ENCODE measurements at regions not wholly inside any gene's neighbourhood (a gene's known extent, or its start where the extent isn't known, plus 50 kb on each side); places are given as distances from the start of the nearest gene placed in this dataset.

GRCh38 chr5:54703565-54704255, 186.2 kb downstream of the SNX18 start:
- Histone ChIP-seq H3K4me3 (ENCODE audit: low read length) (no peak overlapping the region), H3K9me3 (ENCODE audit: control insufficient read depth, low read length) (no peaks in the 10 kb centered on the region), H3K27me3 (ENCODE audit: control insufficient read depth, insufficient read depth, low read length) (no peaks in the 10 kb centered on the region), H3K9ac (ENCODE audit: low read length) (no peak overlapping the region), H3K4me1 (ENCODE audit: control insufficient read depth, insufficient read depth, low read length) (peaks cover 14% of the 10 kb centered on the region), H3K36me3 (ENCODE audit: control insufficient read depth, insufficient read depth, low read length) (no peaks in the 10 kb centered on the region)

DNA sequence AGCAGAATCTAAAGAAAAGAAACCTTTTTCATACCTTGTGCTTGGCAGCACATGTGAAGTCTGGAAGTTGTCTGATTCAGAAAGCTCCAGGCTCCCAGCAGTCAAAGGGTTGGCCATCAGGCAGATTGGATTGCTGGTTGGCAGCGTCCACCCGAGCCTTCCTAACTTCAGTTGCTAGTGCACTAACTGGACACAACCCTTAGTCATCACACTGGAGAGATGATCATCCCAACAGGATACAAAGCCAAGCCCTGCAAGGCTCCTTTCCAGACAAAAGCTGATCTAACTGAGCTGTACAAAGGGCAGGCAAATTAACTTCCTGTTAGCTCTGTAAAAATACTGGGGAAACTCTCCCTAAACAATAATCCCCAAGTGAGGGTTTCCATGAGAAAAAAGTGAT, 185.6 kb downstream of the SNX18 start:
- Histone ChIP-seq H3K4me3 (ENCODE audit: low read length) (no peak overlapping the region), H3K4me1 (ENCODE audit: control insufficient read depth, insufficient read depth, low read length) (peaks cover 14% of the 10 kb centered on the region), H3K9ac (ENCODE audit: low read length) (no peak overlapping the region), H3K27me3 (ENCODE audit: control insufficient read depth, insufficient read depth, low read length) (no peaks in the 10 kb centered on the region), H3K36me3 (ENCODE audit: control insufficient read depth, insufficient read depth, low read length) (no peaks in the 10 kb centered on the region), H3K9me3 (ENCODE audit: control insufficient read depth, low read length) (no peaks in the 10 kb centered on the region)

GRCh38 chr5:54702470-54702869, 184.9 kb downstream of the SNX18 start:
- H3K36me3 ChIP-seq (ENCODE audit: control insufficient read depth, insufficient read depth, low read length) = no peaks in the 10 kb centered on the region
- no peaks in the 10 kb centered on the region for H3K27me3 ChIP-seq (ENCODE audit: control insufficient read depth, insufficient read depth, low read length)
- no peaks in the 10 kb centered on the region for H3K9me3 ChIP-seq (ENCODE audit: control insufficient read depth, low read length)
- H3K9ac ChIP-seq (ENCODE audit: low read length) = no peak overlapping the region
- peaks cover 14% of the 10 kb centered on the region for H3K4me1 ChIP-seq (ENCODE audit: control insufficient read depth, insufficient read depth, low read length)
- no peak overlapping the region for H3K4me3 ChIP-seq (ENCODE audit: low read length)

DNA sequence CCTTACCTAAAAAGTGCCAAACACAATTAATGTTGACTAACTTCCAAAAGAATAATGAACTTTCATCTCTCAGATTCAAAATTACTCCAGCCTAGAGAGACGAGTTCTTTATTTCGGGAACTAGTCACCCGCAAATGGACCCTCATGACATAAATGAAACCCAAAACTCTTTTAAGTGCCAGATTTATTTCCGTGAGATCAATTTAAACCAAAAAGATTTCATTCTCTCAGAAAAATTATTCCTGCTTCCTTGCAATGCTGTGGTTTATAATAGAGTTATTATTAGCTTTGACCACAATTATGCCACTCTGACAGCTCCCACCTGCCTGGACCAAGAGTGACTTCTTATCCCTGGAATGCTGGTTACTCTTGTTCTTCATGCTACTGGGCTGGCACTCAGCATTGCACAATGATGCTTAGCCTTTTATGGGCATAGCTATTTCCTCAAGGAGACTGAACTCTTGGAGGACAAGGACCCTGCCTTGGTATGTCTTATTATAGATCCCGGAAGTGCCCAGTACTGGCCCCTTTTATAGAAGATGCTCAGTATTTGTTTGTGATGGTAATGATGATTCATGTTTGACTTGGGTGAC, 183.5 kb downstream of the SNX18 start:
- no peak overlapping the region for H3K9ac ChIP-seq (ENCODE audit: low read length)
- H3K36me3 ChIP-seq (ENCODE audit: control insufficient read depth, insufficient read depth, low read length) = no peaks in the 10 kb centered on the region
- peaks cover 14% of the 10 kb centered on the region for H3K4me1 ChIP-seq (ENCODE audit: control insufficient read depth, insufficient read depth, low read length)
- H3K27me3 ChIP-seq (ENCODE audit: control insufficient read depth, insufficient read depth, low read length) = no peaks in the 10 kb centered on the region
- H3K9me3 ChIP-seq (ENCODE audit: control insufficient read depth, low read length) = no peaks in the 10 kb centered on the region
- H3K4me3 ChIP-seq (ENCODE audit: low read length) = no peak overlapping the region

DNA sequence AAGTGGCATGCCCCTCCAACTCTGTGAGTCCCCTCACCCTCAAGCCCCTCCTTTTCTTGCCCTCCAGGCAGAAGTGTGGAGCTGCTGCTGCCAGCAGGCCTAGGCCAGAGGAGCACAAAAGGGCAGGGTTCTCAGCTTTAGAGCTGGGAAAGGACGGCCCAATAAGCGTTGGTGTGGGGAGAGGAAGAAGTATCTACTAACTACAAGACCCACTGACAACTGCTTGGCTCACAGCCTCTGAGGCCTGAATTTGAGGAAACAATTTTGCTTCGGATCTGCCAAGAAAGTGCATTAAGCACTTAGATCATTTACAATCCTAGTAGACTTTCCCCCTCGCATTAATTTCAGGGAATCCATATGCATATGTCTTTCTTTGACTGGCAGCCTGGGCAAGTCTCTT, 179.4 kb downstream of the SNX18 start:
- Histone ChIP-seq H3K4me1 (ENCODE audit: control insufficient read depth, insufficient read depth, low read length) (no peaks in the 10 kb centered on the region), H3K9ac (ENCODE audit: low read length) (no peak overlapping the region)

GRCh38 chr5:54696346-54696745, 178.8 kb downstream of the SNX18 start:
- H3K9ac ChIP-seq (ENCODE audit: low read length) = no peak overlapping the region

More for the DNA sequence above, 179.4 kb downstream of the SNX18 start:
- Histone ChIP-seq H3K27me3 (ENCODE audit: control insufficient read depth, insufficient read depth, low read length) (no peaks in the 10 kb centered on the region), H3K36me3 (ENCODE audit: control insufficient read depth, insufficient read depth, low read length) (no peaks in the 10 kb centered on the region), H3K4me3 (ENCODE audit: low read length) (no peak overlapping the region), H3K9me3 (ENCODE audit: control insufficient read depth, low read length) (no peaks in the 10 kb centered on the region)

GRCh38 chr5:54695198-54695966, 177.8 kb downstream of the SNX18 start:
- Histone ChIP-seq H3K36me3 (ENCODE audit: control insufficient read depth, insufficient read depth, low read length) (no peaks in the 10 kb centered on the region), H3K9ac (ENCODE audit: low read length) (no peak overlapping the region), H3K4me3 (ENCODE audit: low read length) (no peak overlapping the region), H3K4me1 (ENCODE audit: control insufficient read depth, insufficient read depth, low read length) (no peaks in the 10 kb centered on the region), H3K9me3 (ENCODE audit: control insufficient read depth, low read length) (no peaks in the 10 kb centered on the region), H3K27me3 (ENCODE audit: control insufficient read depth, insufficient read depth, low read length) (no peaks in the 10 kb centered on the region)

More at GRCh38 chr5:54696346-54696745, 178.8 kb downstream of the SNX18 start:
- H3K4me1 ChIP-seq (ENCODE audit: control insufficient read depth, insufficient read depth, low read length) = no peaks in the 10 kb centered on the region
- H3K9me3 ChIP-seq (ENCODE audit: control insufficient read depth, low read length) = no peaks in the 10 kb centered on the region
- no peaks in the 10 kb centered on the region for H3K36me3 ChIP-seq (ENCODE audit: control insufficient read depth, insufficient read depth, low read length)
- H3K27me3 ChIP-seq (ENCODE audit: control insufficient read depth, insufficient read depth, low read length) = no peaks in the 10 kb centered on the region
- H3K4me3 ChIP-seq (ENCODE audit: low read length) = no peak overlapping the region

DNA sequence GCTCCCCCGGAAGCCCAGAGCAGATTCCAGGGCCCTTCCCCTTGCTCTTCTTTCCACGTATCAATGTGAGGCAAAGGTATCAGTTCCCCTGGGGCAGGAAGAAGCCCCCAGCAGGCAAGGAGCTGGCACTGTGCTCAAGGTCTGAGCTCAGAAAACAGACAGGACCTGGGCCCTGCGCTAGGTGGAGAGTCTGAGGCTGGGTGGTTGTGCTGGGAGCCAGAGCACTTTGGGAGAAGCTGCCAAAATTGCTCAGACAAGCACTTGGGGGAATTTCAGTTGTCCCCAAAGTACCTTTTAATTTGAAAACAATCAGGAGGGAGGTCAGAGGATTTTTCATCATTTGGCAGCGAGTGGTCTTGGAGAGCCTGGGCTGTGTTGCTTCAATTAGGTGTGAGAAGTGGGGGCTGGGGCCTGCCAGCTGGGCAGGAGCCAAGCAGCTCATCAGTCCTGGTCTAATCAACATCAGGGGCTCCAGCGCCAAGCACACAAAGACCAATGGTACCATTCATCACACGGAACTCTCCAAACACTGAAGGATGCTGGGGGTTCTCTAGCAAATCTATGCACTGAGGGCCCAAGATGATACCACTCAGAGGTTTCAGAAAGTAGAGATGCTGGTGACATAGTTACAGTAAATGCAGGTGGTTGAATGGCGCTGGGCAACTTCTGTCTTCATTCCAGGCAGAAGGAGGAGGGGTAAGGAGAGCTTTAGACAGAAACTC, 176.5 kb downstream of the SNX18 start:
- Histone ChIP-seq H3K9me3 (ENCODE audit: control insufficient read depth, low read length) (no peaks in the 10 kb centered on the region), H3K27me3 (ENCODE audit: control insufficient read depth, insufficient read depth, low read length) (no peaks in the 10 kb centered on the region), H3K9ac (ENCODE audit: low read length) (no peak overlapping the region), H3K4me1 (ENCODE audit: control insufficient read depth, insufficient read depth, low read length) (no peaks in the 10 kb centered on the region), H3K4me3 (ENCODE audit: low read length) (no peak overlapping the region), H3K36me3 (ENCODE audit: control insufficient read depth, insufficient read depth, low read length) (no peaks in the 10 kb centered on the region)

GRCh38 chr5:54692631-54693030, 175.1 kb downstream of the SNX18 start:
- no peak overlapping the region for H3K9ac ChIP-seq (ENCODE audit: low read length)
- H3K4me1 ChIP-seq (ENCODE audit: control insufficient read depth, insufficient read depth, low read length) = no peaks in the 10 kb centered on the region

DNA sequence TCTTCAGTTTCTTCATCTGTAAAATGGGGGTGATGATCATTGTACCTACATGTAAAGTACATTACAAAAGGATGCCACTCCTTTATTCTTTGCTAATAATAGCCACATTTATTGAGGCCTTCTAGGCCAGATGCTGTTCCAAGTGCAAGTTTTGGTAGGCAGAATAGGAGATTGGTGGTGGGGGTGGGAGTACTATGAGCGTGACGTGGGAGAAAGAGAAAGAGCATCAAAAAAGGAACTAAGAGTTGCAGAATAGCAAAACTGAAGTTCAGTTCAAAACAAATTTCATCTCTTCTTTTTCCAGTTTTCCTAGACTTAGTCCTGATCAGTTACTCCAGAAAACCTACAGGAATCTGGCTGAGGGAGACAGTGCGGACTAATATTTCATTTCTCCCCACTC, 174.1 kb downstream of the SNX18 start:
- H3K36me3 ChIP-seq (ENCODE audit: control insufficient read depth, insufficient read depth, low read length) = no peaks in the 10 kb centered on the region

More at GRCh38 chr5:54692631-54693030, 175.1 kb downstream of the SNX18 start:
- no peaks in the 10 kb centered on the region for H3K27me3 ChIP-seq (ENCODE audit: control insufficient read depth, insufficient read depth, low read length)
- H3K4me3 ChIP-seq (ENCODE audit: low read length) = no peak overlapping the region
- H3K9me3 ChIP-seq (ENCODE audit: control insufficient read depth, low read length) = no peaks in the 10 kb centered on the region
- no peaks in the 10 kb centered on the region for H3K36me3 ChIP-seq (ENCODE audit: control insufficient read depth, insufficient read depth, low read length)

GRCh38 chr5:54689411-54690251, 172.1 kb downstream of the SNX18 start:
- Histone ChIP-seq H3K9me3 (ENCODE audit: control insufficient read depth, low read length) (no peaks in the 10 kb centered on the region), H3K36me3 (ENCODE audit: control insufficient read depth, insufficient read depth, low read length) (no peaks in the 10 kb centered on the region), H3K27me3 (ENCODE audit: control insufficient read depth, insufficient read depth, low read length) (no peaks in the 10 kb centered on the region), H3K9ac (ENCODE audit: low read length) (no peak overlapping the region), H3K4me1 (ENCODE audit: control insufficient read depth, insufficient read depth, low read length) (no peaks in the 10 kb centered on the region), H3K4me3 (ENCODE audit: low read length) (no peak overlapping the region)

More for the DNA sequence above, 174.1 kb downstream of the SNX18 start:
- no peaks in the 10 kb centered on the region for H3K4me1 ChIP-seq (ENCODE audit: control insufficient read depth, insufficient read depth, low read length)
- no peaks in the 10 kb centered on the region for H3K9me3 ChIP-seq (ENCODE audit: control insufficient read depth, low read length)
- no peak overlapping the region for H3K4me3 ChIP-seq (ENCODE audit: low read length)
- no peak overlapping the region for H3K9ac ChIP-seq (ENCODE audit: low read length)
- no peaks in the 10 kb centered on the region for H3K27me3 ChIP-seq (ENCODE audit: control insufficient read depth, insufficient read depth, low read length)
